ENCODE measurements at regions not wholly inside any gene's neighbourhood (a gene's known extent, or its start where the extent isn't known, plus 50 kb on each side); places are given as distances from the start of the nearest gene placed in this dataset.

- TF ChIP-seq CTCF (IDR thresholded peaks at IDR 0.05; ENCODE audit: insufficient read depth, low read length, poor library complexity, severe bottlenecking) (no peak), EZH2phosphoT487 (conservative IDR thresholded peaks at IDR 0.05; ENCODE audit: low read length) (no peak)
Observed at GRCh38 chr5:8693341-8693844, 824.4 kb downstream of the MTRR start.
